Transverse colon (tissue), 3 donors: ENCODE measurements at regions not wholly inside any gene's neighbourhood (a gene's known extent, or its start where the extent isn't known, plus 50 kb on each side); places are given as distances from the start of the nearest gene placed in this dataset.
"Not testable (repeated sequence)": the region's sequence is repeated elsewhere in the genome, so short reads cannot be mapped to it uniquely, and the experiment has no call there.

Experiments
- CTCF ChIP-seq, 5 experiments: fragments of 200-600 bp in 3 of 5; fragments of 450-650 bp in 2 of 5; sonication (generic) in 3 of 5; IDR thresholded peaks; 1 replicate in 2 of 5; 2 replicates in 3 of 5; pipeline ENCODE4 v1.5.1; 2016 to 2017; ENCODE audit warnings: antibody characterized with exemption in 5 of 5, inconsistent platforms in 3 of 5, mild to moderate bottlenecking in 2 of 5, moderate library complexity in 1 of 5
- EP300 ChIP-seq: sonication (generic); formaldehyde crosslinking; IDR thresholded peaks from one replicate; pipeline ENCODE4 v1.6.1; 2017; ENCODE audit warnings: antibody characterized with exemption, low read depth
- POLR2A ChIP-seq: fragments of 450-650 bp; IDR thresholded peaks from one replicate; pipeline ENCODE4 v1.6.1; 2016; ENCODE audit warnings: antibody characterized with exemption, mild to moderate bottlenecking, moderate library complexity

- not testable (repeated sequence) for TF ChIP-seq CTCF (IDR thresholded peaks at IDR 0.05); POLR2A; EP300
Measured at GRCh38 chr21:9768376-9769130, 752.8 kb upstream of the TPTE start.
